ENCODE measurements at regions not wholly inside any gene's neighbourhood (a gene's known extent, or its start where the extent isn't known, plus 50 kb on each side); places are given as distances from the start of the nearest gene placed in this dataset.
"Not testable (repeated sequence)": the region's sequence is repeated elsewhere in the genome, so short reads cannot be mapped to it uniquely, and the experiment has no call there.

DNA sequence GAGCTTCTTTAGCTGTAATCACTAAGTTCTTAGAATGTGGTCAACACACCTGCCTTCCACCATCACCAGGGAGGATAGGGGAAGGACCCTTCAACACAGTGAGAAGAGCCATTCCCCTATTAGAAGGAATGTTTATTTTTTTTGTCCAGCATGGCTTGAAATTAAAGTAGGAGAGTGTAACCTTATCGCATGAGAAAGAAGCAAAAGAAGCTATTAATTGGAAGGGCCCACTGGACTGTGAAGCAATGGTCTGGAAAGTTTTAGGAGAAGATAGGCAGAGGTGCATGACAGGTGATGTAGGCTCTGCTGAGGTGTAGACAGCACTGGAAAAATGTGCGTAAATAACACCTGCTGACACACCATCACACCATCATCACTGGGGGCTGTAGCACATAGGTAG, 1526.0 kb downstream of the MAT2B start:
- no peak for DNase-seq

DNA sequence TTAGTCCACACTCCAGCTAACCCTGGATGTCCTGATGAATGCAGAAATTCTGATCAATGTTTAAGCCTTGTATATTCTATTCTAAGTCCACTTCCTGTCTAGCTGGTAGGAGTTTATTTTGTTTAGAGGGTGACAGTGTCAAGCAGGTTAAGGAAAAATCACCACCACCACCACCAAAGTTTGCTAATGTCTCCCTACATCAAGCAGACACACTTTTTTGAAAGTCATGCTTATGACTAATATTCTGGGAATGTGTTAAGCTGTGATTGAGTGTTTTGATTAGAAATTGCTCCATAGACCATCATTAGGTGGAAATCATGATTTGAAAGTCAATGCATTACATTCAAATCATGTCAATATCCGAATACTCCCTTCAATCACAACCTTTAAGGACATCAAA, 1530.1 kb downstream of the MAT2B start:
- no peak for DNase-seq

DNA sequence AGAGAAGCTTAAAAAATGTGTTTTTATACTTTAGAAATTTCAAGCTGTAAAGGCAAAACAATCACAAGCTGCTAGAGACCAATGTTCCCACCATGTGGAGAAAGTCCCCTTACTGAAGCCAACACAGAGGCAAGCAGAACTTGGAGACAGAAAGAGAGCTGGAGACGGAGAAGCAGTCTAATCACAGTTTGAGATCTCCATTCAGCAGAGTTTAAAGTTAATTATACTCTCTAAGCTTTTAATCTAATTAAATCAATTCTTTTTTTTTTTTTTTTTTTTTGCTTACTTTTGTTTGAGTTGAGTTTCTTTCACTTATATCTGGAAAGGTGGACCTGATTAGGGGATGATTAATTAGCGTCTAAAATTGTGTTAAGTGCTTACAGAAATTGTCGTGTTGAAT, 1534.3 kb downstream of the MAT2B start:
- DNase-seq, result no peak

DNA sequence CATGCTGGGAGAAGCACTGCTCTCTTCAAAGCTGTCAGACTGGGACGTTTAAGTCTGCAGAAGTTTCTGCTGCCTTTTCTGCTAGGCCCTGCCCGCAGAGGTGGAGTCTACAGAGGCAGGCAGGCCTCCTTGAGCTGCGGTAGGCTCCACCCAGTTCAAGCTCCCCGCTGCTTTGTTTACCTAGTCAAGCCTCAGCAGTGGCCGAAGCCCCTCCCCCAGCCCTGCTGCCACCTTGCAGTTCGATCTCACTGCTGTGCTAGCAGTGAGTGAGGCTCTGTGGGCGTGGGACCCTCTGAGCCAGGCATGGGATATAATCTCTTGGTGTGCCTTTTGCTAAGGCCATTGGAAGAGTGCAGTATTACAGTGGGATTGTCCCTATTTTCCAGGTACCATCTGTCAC, 1540.5 kb downstream of the MAT2B start:
- not testable (repeated sequence) for DNase-seq

DNA sequence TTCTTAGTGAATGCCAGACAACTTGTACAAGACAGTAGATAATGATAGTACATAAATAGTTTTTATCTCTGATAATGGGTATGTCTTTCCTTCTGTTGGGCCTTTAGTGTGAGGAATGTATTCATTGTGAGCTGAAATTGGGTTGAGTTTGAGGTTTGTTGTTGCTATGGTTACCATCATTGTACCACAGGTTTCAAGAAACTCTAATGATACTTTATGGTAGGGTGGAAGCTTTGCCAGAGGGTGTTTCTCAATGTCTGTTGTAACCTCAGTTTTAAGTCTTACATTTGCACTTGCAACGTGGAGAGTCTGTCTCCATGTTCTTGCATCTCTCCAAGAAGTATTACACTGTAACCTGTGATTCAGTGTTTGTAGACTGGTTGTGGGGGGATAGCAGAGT, 1550.1 kb downstream of the MAT2B start:
- DNase-seq, result no peak

DNA sequence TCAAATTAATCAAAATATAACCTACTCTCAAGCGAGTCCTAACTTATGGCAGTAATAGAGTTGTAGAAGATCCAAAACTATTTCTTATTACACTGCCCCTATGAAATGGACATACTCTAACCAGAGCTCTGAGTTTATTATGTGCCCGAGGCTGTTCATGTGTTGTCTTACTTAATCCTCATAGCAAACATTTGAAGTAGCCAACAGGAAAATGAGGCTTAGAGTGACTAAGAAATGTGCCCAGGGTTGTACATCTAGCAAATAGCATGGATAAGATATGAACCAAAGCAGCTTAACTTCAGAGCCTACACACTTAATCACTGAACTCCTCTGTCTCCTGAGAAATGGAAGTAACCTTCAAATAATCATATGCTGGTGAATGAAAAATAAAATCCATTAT, 1551.7 kb downstream of the MAT2B start:
- no peak for DNase-seq

DNA sequence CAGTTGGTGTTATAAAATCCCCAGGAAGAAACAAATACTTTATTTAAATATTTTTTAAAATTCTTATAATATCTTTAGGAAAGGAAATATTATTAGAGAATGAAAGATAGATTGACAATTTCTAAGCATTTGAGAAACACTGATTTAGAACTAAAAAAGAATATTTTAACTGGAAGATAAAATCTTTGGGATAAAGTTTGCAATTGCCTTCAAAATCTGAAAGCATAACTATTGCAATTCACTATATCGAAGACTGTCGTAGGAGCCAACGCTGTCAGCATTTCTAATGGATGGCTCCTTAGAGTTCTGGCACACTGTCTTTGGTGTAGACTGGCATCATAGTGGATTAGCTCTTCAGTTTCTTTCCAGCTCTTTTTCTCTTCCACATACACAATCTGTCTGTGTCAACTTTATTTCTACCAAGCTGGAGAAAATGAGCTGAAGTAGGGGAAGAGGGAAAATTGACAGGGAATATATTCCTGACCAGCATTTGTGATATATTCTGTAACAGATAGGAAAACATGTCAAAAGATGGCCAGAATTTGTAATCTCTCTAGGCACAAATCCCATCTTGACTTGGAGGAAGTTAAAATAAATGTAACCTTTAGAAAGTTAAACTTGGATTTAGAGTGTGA, 1561.4 kb downstream of the MAT2B start:
- DNase-seq, result no peak

DNA sequence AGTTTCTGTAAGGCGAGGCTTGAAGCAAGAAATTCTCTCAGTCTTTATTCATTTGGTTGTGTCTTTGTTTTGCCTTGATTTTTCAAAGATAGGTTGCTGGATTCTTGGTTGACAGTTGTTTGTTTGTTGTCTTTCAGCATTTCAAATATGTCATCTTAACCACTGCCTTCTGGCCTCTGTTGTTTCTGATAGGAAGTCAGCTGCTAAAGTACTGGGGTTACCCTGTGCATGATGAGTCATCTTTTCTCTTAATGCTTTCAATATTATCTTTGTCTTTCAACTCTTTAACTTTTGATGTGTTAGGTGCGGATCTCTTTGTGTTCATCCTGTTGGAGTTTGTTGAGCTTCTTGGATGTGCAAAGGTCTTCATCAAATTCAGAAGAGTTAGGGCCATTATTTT, 1571.3 kb downstream of the MAT2B start:
- no peak for DNase-seq

DNA sequence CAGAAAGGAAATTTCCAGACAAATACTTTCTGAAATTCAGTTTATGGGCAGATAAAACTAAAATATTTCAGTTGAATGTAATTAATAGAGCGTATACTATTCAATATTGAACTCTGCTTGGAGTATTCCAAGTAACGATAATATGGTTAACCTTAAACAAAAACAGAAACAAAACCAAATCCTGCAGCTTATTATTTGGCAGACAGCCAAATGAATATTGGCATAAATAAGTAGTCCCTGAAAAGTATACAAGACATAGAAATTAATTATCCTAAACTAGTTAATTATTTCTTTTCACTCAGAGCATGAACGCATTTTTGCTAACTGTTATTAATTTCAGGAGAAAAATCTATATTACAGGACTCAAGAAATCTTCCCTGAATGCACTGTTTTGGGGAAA, 1574.0 kb downstream of the MAT2B start:
- DNase-seq, result no peak

DNA sequence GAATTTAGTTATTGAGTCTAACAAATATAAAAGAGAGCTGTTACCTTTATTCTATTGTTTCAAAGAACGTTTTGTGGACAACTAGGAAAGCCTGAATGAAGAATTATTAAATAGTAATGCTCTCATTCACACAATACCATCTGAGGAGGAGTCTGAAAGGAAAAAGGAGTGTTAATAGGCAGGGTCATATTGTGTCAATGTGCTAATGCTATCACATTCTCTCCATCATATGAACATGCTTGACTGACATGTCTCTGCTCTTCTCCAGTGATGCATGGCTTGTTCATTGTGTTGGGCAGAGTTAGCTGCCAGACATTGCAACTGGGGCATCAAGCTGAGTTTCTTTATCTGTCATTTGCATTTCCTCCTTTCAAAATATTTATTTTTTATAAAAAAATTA, 1578.0 kb downstream of the MAT2B start:
- DNase-seq, result no peak

DNA sequence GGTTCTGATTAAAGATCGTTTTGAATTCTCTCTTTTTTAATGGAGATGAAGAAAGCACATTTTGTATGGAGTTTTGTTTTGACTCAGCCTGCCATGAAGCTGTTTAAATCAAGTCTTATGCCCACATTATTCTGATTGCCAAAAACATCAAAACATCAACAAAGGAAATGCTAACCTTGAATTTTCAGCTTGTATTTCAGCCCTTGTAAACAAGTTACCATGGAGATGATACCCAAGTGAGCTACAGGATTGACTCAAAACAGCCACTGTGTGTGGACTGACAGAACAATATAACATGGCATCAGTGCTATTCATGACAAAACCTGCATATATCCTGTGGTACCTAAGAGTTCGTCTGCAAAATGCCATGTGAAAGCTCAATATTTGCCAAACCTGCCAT, 1581.0 kb downstream of the MAT2B start:
- no peak for DNase-seq

DNA sequence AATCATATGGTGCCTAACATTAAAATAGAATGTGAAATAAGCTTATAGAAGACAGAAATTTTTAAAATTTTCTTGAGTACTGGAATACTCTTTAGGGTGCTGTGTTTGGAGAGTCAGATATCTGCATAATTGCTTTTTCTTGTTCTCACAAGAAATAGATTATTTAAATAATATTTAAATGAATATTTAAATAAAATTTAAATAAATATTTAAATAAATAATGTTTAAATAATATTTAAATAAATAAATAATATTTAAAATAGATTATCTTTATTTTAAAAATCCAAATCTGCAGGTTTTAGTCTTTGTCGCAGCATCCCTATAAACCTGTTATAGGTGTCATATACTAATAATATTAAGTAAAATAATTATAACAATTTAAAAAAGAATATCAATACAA, 1589.4 kb downstream of the MAT2B start:
- DNase-seq, result no peak

DNA sequence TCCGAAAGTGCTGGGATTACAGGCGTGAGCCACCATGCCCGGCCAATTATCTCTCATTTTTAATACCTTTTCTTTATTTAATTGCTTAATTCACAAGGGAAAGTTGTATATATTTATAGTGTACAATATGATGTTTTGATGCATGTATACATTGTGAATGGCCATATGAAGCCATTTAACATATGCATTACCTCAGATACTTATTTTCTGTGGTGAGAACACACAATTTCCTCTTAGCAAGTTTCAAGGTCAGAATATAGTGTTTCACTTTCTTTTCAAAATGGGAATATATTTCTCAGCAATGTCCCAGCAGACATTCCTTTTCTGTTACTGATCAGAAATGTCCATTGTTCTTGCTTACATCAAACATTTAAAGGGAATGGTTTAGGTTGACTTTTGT, 1596.3 kb downstream of the MAT2B start:
- no peak for DNase-seq

DNA sequence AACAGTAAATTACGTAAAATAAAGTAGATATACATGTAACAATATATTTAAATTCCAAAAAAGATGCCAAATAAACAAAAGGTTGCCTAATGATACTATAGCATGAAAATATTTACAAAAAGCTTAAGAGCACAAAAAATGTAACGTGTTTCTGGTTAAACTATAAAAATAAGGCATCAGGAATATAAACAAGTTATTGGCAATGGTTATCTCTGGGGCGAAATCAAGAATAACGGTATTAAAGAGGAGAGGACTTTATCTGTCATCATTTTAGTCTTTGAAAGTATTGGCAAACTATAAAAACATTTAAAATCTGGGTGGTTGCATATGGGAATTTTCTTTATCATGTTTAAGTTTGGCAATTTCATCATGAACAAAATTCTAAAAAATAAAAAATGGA, 1599.2 kb downstream of the MAT2B start:
- no peak for DNase-seq

DNA sequence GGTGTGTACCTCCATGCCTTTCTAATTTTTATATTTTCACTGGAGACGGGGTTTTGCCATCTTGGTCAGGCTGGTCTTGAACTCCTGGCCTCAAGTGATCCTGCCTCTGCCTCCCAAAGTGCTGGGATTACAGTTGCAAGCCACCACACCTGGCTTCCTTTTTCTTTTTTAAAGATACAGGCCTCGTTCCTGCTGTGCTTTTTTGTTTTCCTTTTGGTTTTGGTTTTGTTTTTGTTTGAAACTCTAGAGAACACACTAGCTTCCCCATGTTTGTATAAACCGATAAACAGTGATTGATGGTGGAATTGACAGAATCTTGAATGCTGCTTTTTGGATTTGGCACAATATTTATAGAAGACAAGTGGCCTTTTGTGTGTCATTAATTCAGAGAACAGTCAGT, 1603.4 kb downstream of the MAT2B start:
- DNase-seq, result no peak

DNA sequence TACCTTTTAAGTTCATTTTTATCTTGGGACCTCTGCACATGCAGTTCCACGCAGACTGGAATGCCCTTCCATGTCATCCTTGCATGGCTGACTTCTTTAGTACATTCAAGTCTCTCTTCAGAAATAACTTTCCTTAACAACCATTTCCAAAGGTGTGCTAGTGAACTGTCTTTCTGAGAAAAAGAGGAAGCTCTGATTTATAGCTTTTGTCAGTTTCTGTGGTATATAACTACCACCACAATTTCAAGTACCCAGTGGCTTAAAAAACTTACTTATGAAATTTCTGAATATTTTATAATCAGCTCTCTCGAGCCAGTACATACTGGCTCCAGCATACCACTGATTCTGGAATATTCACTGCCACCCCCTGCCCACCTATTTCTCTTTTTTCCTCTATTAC, 1613.8 kb downstream of the MAT2B start:
- DNase-seq, result no peak

DNA sequence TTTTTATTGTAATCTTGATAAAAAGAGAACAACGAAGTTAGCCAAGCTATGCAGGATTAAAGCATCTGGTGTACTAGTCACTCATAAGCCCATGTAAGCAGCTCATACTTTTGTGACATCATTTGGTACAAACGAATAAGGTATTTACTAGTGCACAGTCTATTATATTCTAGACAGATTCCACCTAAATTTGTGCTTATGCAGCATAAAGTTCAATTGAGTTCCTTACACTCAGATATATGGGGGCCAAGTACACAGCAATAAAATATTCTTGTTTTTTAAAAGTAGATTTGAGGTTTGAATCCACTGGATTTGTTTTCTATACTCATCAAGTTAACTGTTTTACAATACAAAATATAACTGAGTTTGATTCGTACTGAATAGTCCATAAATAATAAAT, 1621.2 kb downstream of the MAT2B start:
- no peak for DNase-seq

DNA sequence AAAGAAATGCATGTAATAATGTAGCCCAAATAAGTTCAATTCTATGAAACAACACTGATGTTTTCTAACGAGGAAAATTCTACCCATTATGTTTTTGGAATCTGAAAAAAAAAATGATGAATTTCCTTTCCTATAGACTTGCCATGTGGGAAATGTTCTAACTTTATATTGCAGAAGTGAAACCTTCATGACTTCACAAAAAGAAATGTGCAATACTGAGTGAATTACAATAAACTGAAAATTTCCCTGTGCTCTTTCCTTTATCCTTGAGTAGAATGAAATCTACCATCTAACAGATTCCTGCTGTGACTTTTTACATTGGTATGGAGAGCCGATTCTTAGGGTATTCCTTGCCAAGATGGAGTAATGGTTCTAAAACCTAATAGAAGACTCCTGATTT, 1622.5 kb downstream of the MAT2B start:
- no peak for DNase-seq

DNA sequence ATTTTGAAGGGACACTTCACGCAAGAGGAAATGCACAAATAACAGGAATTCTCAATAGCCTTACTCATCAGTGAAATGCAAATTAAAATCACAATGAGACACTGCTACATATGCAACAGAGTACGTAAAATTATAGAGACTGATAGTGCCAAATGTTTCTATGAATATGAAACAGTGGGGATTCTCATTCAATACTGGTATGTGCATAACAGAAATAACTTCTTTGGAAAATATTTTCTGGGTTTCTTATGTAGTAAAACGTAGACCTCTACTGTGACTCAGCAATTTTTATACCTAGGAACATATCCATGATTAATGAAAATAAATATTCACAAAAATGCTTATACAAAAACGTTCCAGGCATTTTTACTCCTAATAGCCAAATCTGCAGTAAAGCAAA, 1625.2 kb downstream of the MAT2B start:
- DNase-seq, result no peak

DNA sequence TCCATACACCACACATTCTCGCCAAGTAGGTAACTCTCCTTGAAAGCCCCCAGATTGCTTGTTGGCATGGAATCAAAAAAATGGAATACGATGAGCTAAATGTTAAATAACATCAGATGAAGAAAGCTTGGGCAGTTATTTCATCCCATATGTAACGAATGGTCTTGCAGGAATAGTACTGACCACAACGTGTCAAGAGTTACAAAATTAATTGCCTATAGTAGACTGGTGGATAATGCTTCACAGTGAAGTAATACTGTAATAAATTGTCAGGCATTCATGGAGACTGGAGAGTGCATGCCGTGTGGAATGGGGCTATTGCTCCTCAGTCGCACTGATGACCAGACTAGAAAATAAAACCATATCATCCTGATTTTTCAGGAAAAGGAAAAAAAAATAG, 1628.7 kb downstream of the MAT2B start:
- no peak for DNase-seq

DNA sequence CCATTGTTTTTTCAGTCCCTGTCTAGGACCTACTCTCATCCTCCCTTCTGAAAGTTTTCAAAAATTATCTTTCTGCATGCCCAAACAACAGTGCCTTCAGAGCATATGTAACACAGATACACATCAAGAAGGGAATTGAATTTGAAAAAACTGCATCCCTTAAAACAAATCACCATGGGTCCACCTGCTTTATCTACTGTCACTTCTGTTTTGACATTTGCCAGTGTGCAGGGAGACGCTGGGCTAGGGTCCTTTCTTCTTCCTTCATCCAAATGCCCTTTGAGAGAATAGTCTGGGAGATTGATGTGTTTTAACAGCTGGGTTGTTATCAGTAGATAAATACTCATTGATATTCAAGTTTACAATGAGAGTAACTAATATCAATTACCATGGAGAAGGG, 1630.1 kb downstream of the MAT2B start:
- no peak for DNase-seq

DNA sequence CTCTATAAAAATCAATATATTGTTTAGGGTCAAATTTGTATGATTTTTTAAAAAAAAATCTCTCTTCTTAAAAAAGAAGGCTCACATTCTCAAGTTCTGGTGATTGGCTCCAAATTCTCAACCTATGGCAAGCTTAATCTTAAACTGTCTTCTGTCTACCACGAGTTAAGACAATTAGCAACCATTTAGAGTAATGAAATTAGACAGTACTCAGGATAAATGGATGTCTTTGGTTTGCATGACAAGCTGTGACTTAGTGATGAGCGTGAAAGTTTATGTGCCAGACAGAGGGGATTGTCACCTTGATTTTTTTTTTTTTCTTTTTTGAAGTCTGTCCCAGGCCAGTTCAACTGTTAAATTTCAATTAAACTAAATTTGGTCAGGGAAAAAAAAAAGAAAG, 1632.3 kb downstream of the MAT2B start:
- DNase-seq, result no peak

DNA sequence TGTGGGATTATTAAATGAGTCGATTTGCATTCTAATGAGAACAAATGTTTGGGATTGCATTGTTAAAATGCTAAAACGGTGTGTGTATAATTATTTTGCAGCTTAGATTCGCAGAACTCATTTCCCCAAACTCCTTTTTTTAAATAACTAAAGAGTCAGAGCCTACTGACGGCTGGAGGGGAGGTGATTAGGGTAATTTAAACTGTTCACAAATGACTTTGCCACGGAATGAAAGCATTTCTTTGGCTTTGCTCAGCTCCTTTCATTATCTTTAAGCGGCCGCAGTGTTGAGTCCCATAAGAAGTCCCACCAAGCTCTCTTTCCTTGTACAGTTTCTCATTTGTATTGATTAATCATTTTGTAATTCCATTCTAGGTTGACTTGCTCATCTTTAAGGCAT, 1632.8 kb downstream of the MAT2B start:
- no peak for DNase-seq

DNA sequence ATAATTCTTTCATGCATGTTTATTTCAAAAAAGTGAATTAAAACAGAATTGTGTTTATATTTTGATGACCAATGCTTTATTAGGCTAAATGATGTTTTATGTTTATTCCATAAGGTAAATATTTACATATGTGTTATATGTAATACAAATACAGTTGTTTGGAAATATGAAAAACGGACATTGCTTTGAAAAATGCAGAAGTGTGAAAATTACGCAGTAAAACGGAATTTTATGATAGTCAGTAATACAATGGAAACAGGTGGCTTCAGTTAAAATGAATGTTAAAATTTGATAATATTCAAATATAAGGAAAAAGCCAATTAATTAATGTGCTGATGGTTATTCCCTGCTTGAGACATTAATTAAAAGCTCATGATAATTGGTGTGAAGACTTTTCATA, 1633.8 kb downstream of the MAT2B start:
- DNase-seq, result no peak

DNA sequence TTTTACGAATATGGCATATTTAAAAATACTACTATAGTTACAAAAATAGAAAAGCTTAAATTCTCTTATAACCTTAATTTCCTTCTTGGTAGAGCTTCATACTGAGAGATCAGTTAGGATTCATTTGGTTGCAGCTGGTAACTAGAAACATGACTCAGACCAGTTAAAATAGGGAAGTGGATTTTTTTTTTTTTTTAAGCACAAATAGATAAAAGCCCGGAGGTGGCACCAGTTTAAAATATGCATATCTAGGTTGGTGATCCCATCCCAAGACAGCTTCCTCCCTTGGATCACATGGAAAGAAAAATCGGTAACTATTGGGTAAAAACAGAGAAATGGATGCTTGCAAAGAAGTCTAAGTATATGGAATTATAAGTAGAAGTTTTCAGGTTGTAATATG, 1634.3 kb downstream of the MAT2B start:
- no peak for DNase-seq

DNA sequence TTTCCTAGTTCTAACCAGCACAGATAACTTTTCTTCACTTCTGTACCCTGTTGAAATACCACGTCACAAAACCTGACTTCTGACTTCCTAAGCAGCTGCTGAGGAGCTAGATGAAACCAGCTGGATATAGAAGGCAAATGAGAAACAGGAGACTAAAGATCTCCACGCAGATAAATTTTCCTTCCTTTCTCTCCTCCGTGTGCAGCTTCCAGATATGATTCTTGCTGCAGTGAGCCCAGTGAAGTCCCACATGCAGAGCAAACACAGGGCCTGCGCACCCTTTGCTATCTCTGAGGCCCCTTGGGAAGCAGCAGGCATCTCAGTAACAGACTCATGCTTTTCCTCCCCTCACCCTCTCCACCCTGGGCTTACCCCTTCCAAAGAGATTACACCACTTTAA, 1638.3 kb downstream of the MAT2B start:
- no peak for DNase-seq

All from NCI-H524 (cell line).